H7 (cell line): ENCODE measurements at regions not wholly inside any gene's neighbourhood (a gene's known extent, or its start where the extent isn't known, plus 50 kb on each side); places are given as distances from the start of the nearest gene placed in this dataset.

Source experiments
- DNase-seq: peaks from one replicate; pipeline ENCODE4 v3.0.0; 2012
- H3K27me3 ChIP-seq: 2 replicates; pipeline ENCODE4 v1.6.0; 2011; ENCODE audit warnings: mild to moderate bottlenecking, low read length; ENCODE audit not compliant: control insufficient read depth, insufficient read depth
- H3K36me3 ChIP-seq: replicated peaks from 2 replicates; pipeline ENCODE4 v1.5.1; 2011; ENCODE audit warnings: low read length; ENCODE audit not compliant: control insufficient read depth, insufficient read depth
- H3K4me3 ChIP-seq: 2 replicates; pipeline ENCODE4 v1.5.1; 2011; ENCODE audit warnings: low read depth, mild to moderate bottlenecking, control low read depth, low read length, moderate library complexity; ENCODE audit not compliant: insufficient read depth

DNA sequence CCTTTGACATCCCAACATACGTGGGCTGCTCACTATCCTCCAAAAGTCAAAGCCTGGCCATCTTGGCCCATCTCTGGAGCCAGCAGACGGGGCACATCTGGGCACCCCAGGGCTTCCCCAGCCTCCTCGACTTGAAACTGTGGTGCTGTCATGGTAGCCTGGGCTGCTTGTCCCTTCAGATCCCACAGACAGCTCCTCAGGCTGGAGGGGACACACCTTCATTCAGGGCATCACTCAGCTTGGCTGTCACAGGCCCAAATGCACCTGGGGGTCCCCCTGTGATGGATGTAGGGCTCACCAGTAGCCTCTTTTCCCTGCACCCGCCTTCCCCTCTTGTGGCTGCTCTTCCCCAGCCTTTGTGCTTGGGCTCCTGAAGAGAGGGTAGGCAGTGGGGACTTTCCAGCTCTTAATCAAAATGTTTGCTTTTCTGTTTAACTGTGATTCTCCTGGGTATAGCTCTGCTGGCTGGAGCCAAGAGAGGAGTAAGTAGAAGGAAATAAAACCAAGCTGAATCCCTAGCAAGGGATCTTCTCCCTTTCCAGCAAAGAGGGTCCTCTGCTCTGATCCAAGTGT lies 92.3 kb downstream of the GYPC start:
- no peaks in the 10 kb centered on the region for H3K36me3 ChIP-seq
- no peaks in the 10 kb centered on the region for H3K27me3 ChIP-seq
- H3K4me3 ChIP-seq = no peak overlapping the region
- no peak for DNase-seq

DNA sequence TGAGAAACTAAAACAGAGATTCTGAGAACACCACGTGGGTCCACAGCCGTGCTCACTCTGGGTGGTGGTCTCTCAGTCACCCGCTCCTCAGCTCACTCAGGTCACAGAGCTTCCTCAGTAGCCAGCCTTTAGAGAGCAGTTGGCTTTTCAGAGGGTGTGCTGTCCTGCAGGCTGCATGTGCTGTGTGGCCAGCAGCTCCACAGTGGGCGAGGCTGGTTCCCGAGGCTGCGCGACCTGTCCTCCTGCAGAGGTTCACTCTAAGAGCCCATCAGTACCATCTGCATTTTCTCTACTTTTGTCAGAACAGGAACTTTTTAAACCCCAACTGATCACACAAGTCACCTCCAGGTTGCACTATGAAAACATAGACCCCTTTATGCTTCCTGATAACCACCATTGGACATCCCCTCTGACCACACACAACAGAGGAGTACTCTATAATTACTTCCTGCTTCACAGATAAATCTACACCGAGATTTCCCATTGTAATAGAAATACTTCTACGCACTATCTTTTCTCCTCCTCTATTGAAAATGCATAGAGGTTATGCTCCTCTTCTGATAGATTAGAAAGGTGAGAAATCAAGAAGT lies 93.1 kb downstream of the GYPC start:
- H3K27me3 ChIP-seq = no peaks in the 10 kb centered on the region
- no peaks in the 10 kb centered on the region for H3K36me3 ChIP-seq
- no peak for DNase-seq
- H3K4me3 ChIP-seq = no peak overlapping the region

DNA sequence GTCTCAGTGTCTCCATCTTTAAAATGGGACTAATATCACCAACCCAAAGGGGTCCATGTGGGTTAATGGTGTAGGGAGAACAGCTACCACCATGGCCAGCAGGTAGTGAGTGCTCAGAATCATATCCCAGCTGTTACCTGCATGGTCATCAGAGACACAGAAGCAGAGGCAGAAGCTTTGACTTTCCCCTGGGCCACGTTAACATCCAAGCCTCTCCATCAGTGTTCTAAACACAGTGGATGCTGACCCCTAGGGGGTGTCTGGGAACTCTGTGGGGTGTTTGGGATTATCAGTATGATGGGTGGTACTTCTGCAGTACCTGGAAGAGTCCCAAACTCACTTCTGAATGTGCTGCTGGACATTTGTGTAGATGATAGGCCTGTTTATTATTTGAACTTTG lies 93.6 kb downstream of the GYPC start:
- Histone ChIP-seq H3K36me3 (no peaks in the 10 kb centered on the region), H3K27me3 (no peaks in the 10 kb centered on the region), H3K4me3 (no peak overlapping the region)
- DNase-seq = no peak

DNA sequence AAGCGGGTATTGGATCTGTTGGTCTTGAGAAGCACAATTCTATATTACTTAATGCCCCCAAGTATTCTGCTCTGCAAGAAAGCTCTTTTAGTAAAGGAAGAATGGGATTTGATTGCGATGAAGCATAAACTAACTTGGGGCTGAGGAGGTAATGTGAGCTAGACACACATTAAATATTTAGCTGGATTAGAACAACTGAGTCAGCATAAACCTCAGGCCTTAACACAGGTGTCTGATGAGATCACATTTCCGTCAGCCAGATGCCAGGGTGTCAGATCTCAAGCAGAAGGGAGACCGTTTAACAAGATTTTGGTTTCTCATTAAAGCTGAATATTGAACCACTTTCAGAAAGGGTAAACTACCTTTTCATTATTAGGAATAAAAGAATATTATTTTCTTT lies 94.5 kb downstream of the GYPC start:
- Histone ChIP-seq H3K4me3 (no peak overlapping the region), H3K27me3 (no peaks in the 10 kb centered on the region), H3K36me3 (no peaks in the 10 kb centered on the region)
- DNase-seq = no peak

GRCh38 chr2:126751477-126751876 lies 95.5 kb downstream of the GYPC start:
- Histone ChIP-seq H3K4me3 (no peak overlapping the region), H3K27me3 (no peaks in the 10 kb centered on the region), H3K36me3 (no peaks in the 10 kb centered on the region)
- DNase-seq = no peak

DNA sequence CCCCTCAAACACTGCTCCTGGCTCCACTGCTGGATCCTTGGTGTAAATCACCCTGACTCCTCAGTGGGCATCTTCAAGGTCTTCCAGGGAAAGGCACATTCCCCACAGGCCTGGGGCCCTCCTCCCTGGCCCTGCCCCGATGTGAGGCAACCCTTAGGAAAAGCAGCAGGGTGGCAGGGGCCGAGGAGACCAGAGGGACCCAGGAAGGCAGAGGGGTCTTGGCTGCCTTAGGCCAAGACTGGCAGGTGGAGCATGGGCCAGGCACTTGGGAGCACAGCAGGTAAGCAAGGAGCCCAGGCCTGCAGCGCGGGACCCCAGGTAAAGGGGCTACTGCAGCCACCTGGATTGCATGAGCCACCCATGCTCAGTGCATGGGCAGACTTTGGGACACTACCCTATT lies 96.9 kb downstream of the GYPC start:
- H3K36me3 ChIP-seq = no peaks in the 10 kb centered on the region
- H3K4me3 ChIP-seq = no peak overlapping the region
- no peak for DNase-seq
- H3K27me3 ChIP-seq = no peaks in the 10 kb centered on the region

GRCh38 chr2:126753501-126754212 lies 97.7 kb downstream of the GYPC start:
- H3K36me3 ChIP-seq = no peaks in the 10 kb centered on the region
- H3K4me3 ChIP-seq = no peak overlapping the region
- H3K27me3 ChIP-seq = no peaks in the 10 kb centered on the region
- DNase-seq = no peak

- Histone ChIP-seq H3K36me3 (no peaks in the 10 kb centered on the region), H3K27me3 (no peaks in the 10 kb centered on the region), H3K4me3 (no peak overlapping the region)
- DNase-seq = no peak
Observed at GRCh38 chr2:126754240-126755004, 98.5 kb downstream of the GYPC start.

GRCh38 chr2:126756125-126756524 lies 100.2 kb downstream of the GYPC start:
- Histone ChIP-seq H3K27me3 (no peaks in the 10 kb centered on the region), H3K4me3 (no peak overlapping the region), H3K36me3 (no peaks in the 10 kb centered on the region)
- DNase-seq = no peak

- no peaks in the 10 kb centered on the region for H3K27me3 ChIP-seq
- no peak overlapping the region for H3K4me3 ChIP-seq
- DNase-seq = no peak
- no peaks in the 10 kb centered on the region for H3K36me3 ChIP-seq
Observed at GRCh38 chr2:126761256-126761980, 105.5 kb downstream of the GYPC start.

DNA sequence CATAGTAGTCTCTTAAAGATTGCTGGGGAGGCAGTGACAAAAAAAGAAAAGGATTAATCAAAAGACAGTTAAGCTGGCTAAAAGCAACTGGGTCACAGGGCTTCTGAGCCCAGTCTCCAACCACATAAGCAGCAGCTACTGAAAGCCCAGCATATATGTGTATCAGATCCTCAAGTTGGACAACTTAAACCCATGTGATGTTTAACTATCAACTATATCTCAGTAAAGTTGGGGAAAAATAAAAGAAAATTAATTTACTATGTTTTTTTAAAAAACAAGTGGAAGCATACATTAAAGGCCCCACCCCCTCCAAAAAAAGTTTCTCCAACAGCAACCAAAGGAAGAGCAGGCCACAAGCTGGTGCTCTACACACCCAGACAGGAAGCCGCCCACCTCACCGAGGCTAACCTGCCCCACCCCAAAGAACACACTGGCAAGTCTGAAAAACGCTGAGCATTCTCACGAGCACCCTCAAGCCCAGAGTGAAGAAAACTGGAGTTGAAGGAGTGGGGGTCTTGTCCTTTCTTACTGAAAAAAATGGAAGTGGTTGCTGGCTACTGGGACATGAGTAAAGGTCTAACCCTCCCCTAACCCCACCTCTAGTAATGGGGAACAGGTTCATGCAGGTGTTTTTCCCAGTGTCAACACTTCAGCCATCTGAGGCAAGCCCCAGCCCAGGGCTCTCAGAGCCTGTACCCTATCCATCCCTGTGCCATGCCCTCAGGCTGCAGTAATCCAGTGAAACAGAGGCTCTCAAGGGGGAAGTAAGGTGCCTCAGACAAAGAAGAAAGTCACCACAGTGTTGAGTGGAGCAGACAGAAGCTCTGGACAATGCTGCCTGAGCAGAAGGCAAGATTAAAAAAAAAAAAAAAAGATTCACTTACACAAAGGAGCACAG lies 106.3 kb downstream of the GYPC start:
- Histone ChIP-seq H3K27me3 (no peaks in the 10 kb centered on the region), H3K36me3 (no peaks in the 10 kb centered on the region), H3K4me3 (no peak overlapping the region)
- no peak for DNase-seq

- Histone ChIP-seq H3K27me3 (no peaks in the 10 kb centered on the region), H3K4me3 (no peak overlapping the region), H3K36me3 (no peaks in the 10 kb centered on the region)
- no peak for DNase-seq
Observed at GRCh38 chr2:126764686-126765265, 108.8 kb downstream of the GYPC start.

DNA sequence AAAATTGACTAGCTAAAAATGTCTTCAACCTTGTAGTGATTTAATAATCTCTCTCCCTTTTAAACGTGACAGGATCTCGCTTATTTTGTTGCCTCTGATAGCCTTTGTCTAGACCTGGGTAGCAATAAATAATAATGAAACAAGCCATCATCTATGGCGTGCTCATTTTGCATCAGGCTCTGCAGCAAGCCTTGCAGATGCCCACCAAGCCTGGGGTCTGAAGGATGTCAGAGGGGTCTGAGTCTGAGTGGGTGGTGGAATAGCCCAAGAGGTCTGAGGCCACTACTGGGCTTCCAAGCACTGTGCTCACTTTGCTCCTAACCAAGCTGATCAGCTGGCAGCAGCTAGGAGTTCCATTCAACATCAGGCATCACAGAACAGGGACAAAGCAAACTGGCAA lies 109.4 kb downstream of the GYPC start:
- H3K36me3 ChIP-seq = no peaks in the 10 kb centered on the region
- no peaks in the 10 kb centered on the region for H3K27me3 ChIP-seq
- no peak for DNase-seq
- H3K4me3 ChIP-seq = no peak overlapping the region
